HepG2 (cell line): ENCODE measurements at regions not wholly inside any gene's neighbourhood (a gene's known extent, or its start where the extent isn't known, plus 50 kb on each side); places are given as distances from the start of the nearest gene placed in this dataset.

Experiments
- ARID3A ChIP-seq: IDR thresholded peaks from 2 replicates; pipeline ENCODE4 v1.6.1; 2012; ENCODE audit warnings: low read depth, low read length, improper control_type of control experiment
- FOXK1 ChIP-seq: sonication (generic); formaldehyde crosslinking; IDR thresholded peaks from 2 replicates; pipeline ENCODE4 v1.4.0; 2020; ENCODE audit warnings: low read depth, missing genetic modification reagents, borderline replicate concordance
- HCFC1 ChIP-seq: fragments of 150-350 bp; IDR thresholded peaks from 2 replicates; pipeline ENCODE4 v1.6.1; 2014; ENCODE audit warnings: low read depth, low read length
- IRF1 ChIP-seq: sonication (generic); formaldehyde crosslinking; IDR thresholded peaks from 2 replicates; pipeline ENCODE4 v1.4.0; 2020; ENCODE audit warnings: low read depth, mild to moderate bottlenecking, missing genetic modification reagents
- MED1 ChIP-seq: sonication (generic); formaldehyde crosslinking; IDR thresholded peaks from 2 replicates; pipeline ENCODE4 v1.4.0; 2020; ENCODE audit warnings: missing genetic modification reagents
- MZF1 ChIP-seq: sonication (generic); formaldehyde crosslinking; IDR thresholded peaks from 2 replicates; pipeline ENCODE4 v1.8.1; 2023; ENCODE audit warnings: mild to moderate bottlenecking, missing genetic modification reagents, borderline replicate concordance
- NCOR1 ChIP-seq: fragments of 200-600 bp; sonication (generic); IDR thresholded peaks from 2 replicates; pipeline ENCODE4 v1.7.0; 2017; ENCODE audit warnings: antibody characterized with exemption, low read length, borderline replicate concordance
- NFIC ChIP-seq: IDR thresholded peaks from 2 replicates; pipeline ENCODE4 v1.6.1; 2012; ENCODE audit warnings: mild to moderate bottlenecking, low read length, inconsistent platforms
- PPARG ChIP-seq: conservative IDR thresholded peaks from 2 replicates; pipeline ENCODE4 v1.6.1; 2016; ENCODE audit warnings: missing biosample characterization, missing genetic modification reagents
- PTBP1 ChIP-seq: fragments of 200-400 bp; formaldehyde crosslinking; IDR thresholded peaks from 2 replicates; pipeline ENCODE4 v1.6.1; 2018; ENCODE audit warnings: low read length, low read depth; ENCODE audit not compliant: poor library complexity, severe bottlenecking
- RARG ChIP-seq: sonication (generic); formaldehyde crosslinking; IDR thresholded peaks from 2 replicates; pipeline ENCODE4 v1.4.0; 2020; ENCODE audit warnings: low read depth, mild to moderate bottlenecking, missing genetic modification reagents
- RBM39 ChIP-seq: fragments of 200-400 bp; formaldehyde crosslinking; IDR thresholded peaks from one replicate; pipeline ENCODE4 v1.6.1; 2018; ENCODE audit warnings: antibody characterized with exemption, mild to moderate bottlenecking, low read depth, low read length; ENCODE audit not compliant: poor library complexity, severe bottlenecking
- SAP130 ChIP-seq: IDR thresholded peaks from 2 replicates; pipeline ENCODE4 v1.6.1; 2016; ENCODE audit warnings: low read depth
- SIX1 ChIP-seq: sonication (generic); formaldehyde crosslinking; IDR thresholded peaks from 2 replicates; pipeline ENCODE4 v1.4.0; 2020; ENCODE audit warnings: missing genetic modification reagents, borderline replicate concordance
- TAF15 ChIP-seq: fragments of 200-400 bp; formaldehyde crosslinking; IDR thresholded peaks from one replicate; pipeline ENCODE4 v1.6.1; 2018; ENCODE audit warnings: mild to moderate bottlenecking, low read depth, low read length; ENCODE audit not compliant: poor library complexity, severe bottlenecking
- TRAFD1 ChIP-seq: sonication (generic); formaldehyde crosslinking; IDR thresholded peaks from 2 replicates; pipeline ENCODE4 v1.5.1; 2020; ENCODE audit warnings: missing genetic modification reagents, mild to moderate bottlenecking, borderline replicate concordance
- ZBTB14 ChIP-seq: sonication (generic); formaldehyde crosslinking; IDR thresholded peaks from 2 replicates; pipeline ENCODE4 v1.4.0; 2020; ENCODE audit warnings: missing genetic modification reagents
- ZEB1 ChIP-seq: IDR thresholded peaks from 2 replicates; pipeline ENCODE4 v1.6.1; 2012; ENCODE audit warnings: mild to moderate bottlenecking, low read depth, inconsistent platforms; ENCODE audit not compliant: insufficient replicate concordance
- ZFYVE20 ChIP-seq: sonication (generic); formaldehyde crosslinking; IDR thresholded peaks from 2 replicates; pipeline ENCODE4 v1.8.0; 2023; ENCODE audit warnings: low read depth, mild to moderate bottlenecking, moderate library complexity, missing genetic modification reagents, borderline replicate concordance
- ZNF136 ChIP-seq: sonication (generic); formaldehyde crosslinking; IDR thresholded peaks from 2 replicates; pipeline ENCODE4 v1.8.1; 2022; ENCODE audit warnings: low read depth, mild to moderate bottlenecking, moderate library complexity, missing genetic modification reagents
- ZNF296 ChIP-seq: sonication (generic); formaldehyde crosslinking; conservative IDR thresholded peaks from 2 replicates; pipeline ENCODE4 v1.5.0; 2020; ENCODE audit warnings: mild to moderate bottlenecking, missing genetic modification reagents
- ZNF333 ChIP-seq: sonication (generic); formaldehyde crosslinking; IDR thresholded peaks from 2 replicates; pipeline ENCODE4 v1.4.0; 2020; ENCODE audit warnings: mild to moderate bottlenecking, missing genetic modification reagents, borderline replicate concordance
- ZNF367 ChIP-seq: sonication (generic); formaldehyde crosslinking; IDR thresholded peaks from 2 replicates; pipeline ENCODE4 v1.4.0; 2020; ENCODE audit warnings: missing genetic modification reagents, borderline replicate concordance
- ZNF549 ChIP-seq: sonication (generic); formaldehyde crosslinking; IDR thresholded peaks from 2 replicates; pipeline ENCODE4 v1.5.0; 2020; ENCODE audit warnings: missing genetic modification reagents
- ZSCAN21 ChIP-seq: sonication (generic); formaldehyde crosslinking; IDR thresholded peaks from 2 replicates; pipeline ENCODE4 v1.8.0; 2022; ENCODE audit warnings: mild to moderate bottlenecking, missing genetic modification reagents, moderate library complexity, borderline replicate concordance

- TF ChIP-seq RARG = no peak
- peak; percentile 82 for TF ChIP-seq TAF15
- no peak; the same call in none of the 2 replicates for TF ChIP-seq SIX1 (CRISPR knock-in tag)
- TF ChIP-seq RBM39 = peak; percentile 60
- no peak for TF ChIP-seq ZNF333 (CRISPR knock-in tag)
- TF ChIP-seq ZNF136 (CRISPR knock-in tag) = no peak
- peak; percentile 25; the same call in 1 of the 2 replicates for TF ChIP-seq MED1 (CRISPR knock-in tag)
- no peak for TF ChIP-seq IRF1 (CRISPR knock-in tag)
- peak; percentile 11; the same call in 1 of the 2 replicates for TF ChIP-seq FOXK1
- peak; percentile 80 for TF ChIP-seq ZBTB14 (CRISPR knock-in tag)
- TF ChIP-seq ZEB1 = peak; percentile 46
- no peak for TF ChIP-seq ZFYVE20 (CRISPR knock-in tag)
- TF ChIP-seq ZSCAN21 = peak; percentile 71; the same call in 1 of the 2 replicates
- peak; percentile 49 for TF ChIP-seq SAP130 (CRISPR knock-in tag)
- TF ChIP-seq ARID3A = no peak
- TF ChIP-seq ZNF296 (CRISPR knock-in tag) = no peak
- no peak for TF ChIP-seq NFIC
- TF ChIP-seq MZF1 (CRISPR knock-in tag) = no peak
- TF ChIP-seq TRAFD1 (CRISPR knock-in tag) = no peak
- no peak for TF ChIP-seq ZNF367 (CRISPR knock-in tag)
- TF ChIP-seq NCOR1 = no peak
- TF ChIP-seq ZNF549 = no peak
- TF ChIP-seq PPARG = no peak
- no peak for TF ChIP-seq PTBP1
- no peak for TF ChIP-seq HCFC1
Measured at GRCh38 chr15:38072348-38073177, 138.1 kb downstream of the TMCO5A start (continued).
